MM.1S (cell line): ENCODE measurements at regions not wholly inside any gene's neighbourhood (a gene's known extent, or its start where the extent isn't known, plus 50 kb on each side); places are given as distances from the start of the nearest gene placed in this dataset.

Experiments
- DNase-seq: peaks from one replicate; pipeline ENCODE4 v3.0.0-alpha.2; 2015
- H2AFZ ChIP-seq: fragments of 300-600 bp; sonication (generic); 2 replicates; pipeline ENCODE4 v1.6.0; 2016; ENCODE audit warnings: antibody characterized with exemption, low read length
- H3F3A ChIP-seq: fragments of 300-600 bp; sonication (generic); 2 replicates; pipeline ENCODE4 v1.6.1; 2016; ENCODE audit warnings: mild to moderate bottlenecking, antibody characterized with exemption, low read length, moderate library complexity, mixed read lengths; ENCODE audit not compliant: insufficient read depth
- H3K27ac ChIP-seq: fragments of 300-600 bp; sonication (generic); 2 replicates; pipeline ENCODE4 v1.5.1; 2016; ENCODE audit warnings: mild to moderate bottlenecking, low read length
- H3K27me3 ChIP-seq: fragments of 300-600 bp; sonication (generic); replicated peaks from 2 replicates; pipeline ENCODE4 v1.6.0; 2016; ENCODE audit warnings: low read length; ENCODE audit not compliant: insufficient read depth
- H3K36me3 ChIP-seq: fragments of 300-600 bp; sonication (generic); replicated peaks from 2 replicates; pipeline ENCODE4 v1.6.1; 2016; ENCODE audit warnings: mild to moderate bottlenecking, low read length, mixed read lengths; ENCODE audit not compliant: insufficient read depth
- H3K4me1 ChIP-seq: fragments of 300-600 bp; sonication (generic); 2 replicates; pipeline ENCODE4 v1.6.1; 2016; ENCODE audit warnings: low read length, mixed read lengths
- H3K4me2 ChIP-seq: fragments of 300-600 bp; sonication (generic); 2 replicates; pipeline ENCODE4 v1.6.0; 2016; ENCODE audit warnings: low read depth, low read length
- H3K4me3 ChIP-seq: fragments of 300-600 bp; sonication (generic); 2 replicates; pipeline ENCODE4 v1.5.1; 2016; ENCODE audit warnings: low read length, mixed read lengths
- H3K79me2 ChIP-seq: fragments of 300-600 bp; sonication (generic); 2 replicates; pipeline ENCODE4 v1.6.1; 2016; ENCODE audit warnings: mixed run types, low read length, mixed read lengths
- H3K9ac ChIP-seq: fragments of 300-600 bp; sonication (generic); 2 replicates; pipeline ENCODE4 v1.6.1; 2016; ENCODE audit warnings: low read length, mixed read lengths
- H3K9me2 ChIP-seq: fragments of 300-600 bp; sonication (generic); replicated peaks from 2 replicates; pipeline ENCODE4 v1.6.1; 2016; ENCODE audit warnings: mild to moderate bottlenecking, low read length, mixed read lengths; ENCODE audit not compliant: insufficient read depth
- H3K9me3 ChIP-seq: fragments of 300-600 bp; sonication (generic); replicated peaks from 2 replicates; pipeline ENCODE4 v1.6.1; 2016; ENCODE audit warnings: mild to moderate bottlenecking, low read length, mixed read lengths; ENCODE audit not compliant: insufficient read depth
- H4K20me1 ChIP-seq: fragments of 300-600 bp; sonication (generic); 2 replicates; pipeline ENCODE4 v1.6.1; 2016; ENCODE audit warnings: mild to moderate bottlenecking, low read length, moderate library complexity, mixed read lengths; ENCODE audit not compliant: insufficient read depth
- EZH2 ChIP-seq: fragments of 300-600 bp; sonication (generic); optimal IDR thresholded peaks from 2 replicates; pipeline ENCODE3; 2017; ENCODE audit warnings: low read depth, mild to moderate bottlenecking, antibody characterized with exemption, low read length, mixed read lengths
- EZH2phosphoT487 ChIP-seq: fragments of 300-600 bp; sonication (generic); IDR thresholded peaks from 2 replicates; pipeline ENCODE4 v1.6.1; 2018; ENCODE audit warnings: antibody characterized with exemption, low read length
- TF ChIP-seq, protein P1 (sequence below): fragments of 300-600 bp; sonication (generic); IDR thresholded peaks from 2 replicates; pipeline ENCODE4 v1.5.1; 2016; ENCODE audit warnings: antibody characterized with exemption, low read length, mixed read lengths

DNA sequence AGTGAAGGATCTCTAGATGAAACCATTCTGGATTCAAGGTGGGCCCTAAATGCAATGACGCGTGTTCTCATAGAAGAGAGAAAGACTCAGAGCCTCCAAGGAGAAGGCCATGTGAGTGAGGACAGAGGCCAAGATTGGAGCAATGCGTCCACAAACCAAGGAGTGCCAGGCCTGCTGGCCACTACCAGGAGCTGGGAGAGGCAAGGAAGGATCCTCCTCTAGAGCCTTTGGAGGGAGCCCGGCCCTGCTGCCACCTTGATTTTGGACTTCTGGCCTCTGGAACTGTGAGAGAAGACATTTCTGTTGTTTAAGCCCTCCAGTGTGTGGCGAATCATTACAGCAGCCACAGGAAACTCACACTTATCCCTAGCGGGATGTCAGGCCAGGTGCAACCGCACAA is 52.7 kb upstream of the SHANK2 start:
- Histone ChIP-seq H3K9ac (no peak overlapping the region), H3K4me3 (no peak overlapping the region), H3K27me3 (peaks cover 87% of the 10 kb centered on the region), H3K9me3 (no peaks in the 10 kb centered on the region), H4K20me1 (no peaks in the 10 kb centered on the region), H3K27ac (no peak overlapping the region), H3K9me2 (no peaks in the 10 kb centered on the region), H3K4me2 (no peak overlapping the region), H3K36me3 (no peaks in the 10 kb centered on the region), H3F3A (no peaks in the 10 kb centered on the region), H3K79me2 (no peaks in the 10 kb centered on the region), H2AFZ (no peak overlapping the region), H3K4me1 (no peaks in the 10 kb centered on the region)
- no peak for DNase-seq
- TF ChIP-seq EZH2 (no peak), EZH2phosphoT487 (no peak)
- TF ChIP-seq, protein P1, sequence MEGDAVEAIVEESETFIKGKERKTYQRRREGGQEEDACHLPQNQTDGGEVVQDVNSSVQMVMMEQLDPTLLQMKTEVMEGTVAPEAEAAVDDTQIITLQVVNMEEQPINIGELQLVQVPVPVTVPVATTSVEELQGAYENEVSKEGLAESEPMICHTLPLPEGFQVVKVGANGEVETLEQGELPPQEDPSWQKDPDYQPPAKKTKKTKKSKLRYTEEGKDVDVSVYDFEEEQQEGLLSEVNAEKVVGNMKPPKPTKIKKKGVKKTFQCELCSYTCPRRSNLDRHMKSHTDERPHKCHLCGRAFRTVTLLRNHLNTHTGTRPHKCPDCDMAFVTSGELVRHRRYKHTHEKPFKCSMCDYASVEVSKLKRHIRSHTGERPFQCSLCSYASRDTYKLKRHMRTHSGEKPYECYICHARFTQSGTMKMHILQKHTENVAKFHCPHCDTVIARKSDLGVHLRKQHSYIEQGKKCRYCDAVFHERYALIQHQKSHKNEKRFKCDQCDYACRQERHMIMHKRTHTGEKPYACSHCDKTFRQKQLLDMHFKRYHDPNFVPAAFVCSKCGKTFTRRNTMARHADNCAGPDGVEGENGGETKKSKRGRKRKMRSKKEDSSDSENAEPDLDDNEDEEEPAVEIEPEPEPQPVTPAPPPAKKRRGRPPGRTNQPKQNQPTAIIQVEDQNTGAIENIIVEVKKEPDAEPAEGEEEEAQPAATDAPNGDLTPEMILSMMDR: no peak

DNA sequence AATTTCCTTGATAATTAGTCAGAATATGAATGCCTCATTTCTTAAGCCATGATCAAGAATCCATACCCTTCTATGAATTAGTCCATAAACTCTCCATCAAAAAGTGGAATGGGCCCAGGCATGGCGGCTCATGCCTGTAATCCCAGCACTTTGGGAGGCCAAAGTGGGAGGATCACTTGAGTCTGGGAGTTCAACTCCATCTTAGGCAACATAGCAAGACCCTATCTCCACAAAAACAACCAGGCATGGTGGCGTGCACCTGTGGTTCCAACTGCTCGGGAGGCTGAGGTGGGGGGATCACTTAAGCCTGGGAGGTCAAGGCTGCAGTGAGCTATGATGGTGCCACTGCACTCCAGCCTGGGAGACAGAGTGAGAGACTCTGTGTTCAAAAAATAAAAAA is 52.1 kb upstream of the SHANK2 start:
- no peak overlapping the region for H3K27ac ChIP-seq
- TF ChIP-seq EZH2 (no peak), EZH2phosphoT487 (no peak)
- TF ChIP-seq, protein P1: no peak
- H3K9me2 ChIP-seq: no peaks in the 10 kb centered on the region
- H3F3A ChIP-seq: no peaks in the 10 kb centered on the region
- H3K79me2 ChIP-seq: no peaks in the 10 kb centered on the region
- H3K9me3 ChIP-seq: no peaks in the 10 kb centered on the region
- H3K4me1 ChIP-seq: no peaks in the 10 kb centered on the region
- H4K20me1 ChIP-seq: no peaks in the 10 kb centered on the region
- no peak overlapping the region for H3K4me2 ChIP-seq
- peaks cover 86% of the 10 kb centered on the region for H3K27me3 ChIP-seq
- no peak for DNase-seq
- H3K9ac ChIP-seq: no peak overlapping the region
- H3K4me3 ChIP-seq: no peak overlapping the region
- H3K36me3 ChIP-seq: no peaks in the 10 kb centered on the region
- H2AFZ ChIP-seq: no peak overlapping the region

DNA sequence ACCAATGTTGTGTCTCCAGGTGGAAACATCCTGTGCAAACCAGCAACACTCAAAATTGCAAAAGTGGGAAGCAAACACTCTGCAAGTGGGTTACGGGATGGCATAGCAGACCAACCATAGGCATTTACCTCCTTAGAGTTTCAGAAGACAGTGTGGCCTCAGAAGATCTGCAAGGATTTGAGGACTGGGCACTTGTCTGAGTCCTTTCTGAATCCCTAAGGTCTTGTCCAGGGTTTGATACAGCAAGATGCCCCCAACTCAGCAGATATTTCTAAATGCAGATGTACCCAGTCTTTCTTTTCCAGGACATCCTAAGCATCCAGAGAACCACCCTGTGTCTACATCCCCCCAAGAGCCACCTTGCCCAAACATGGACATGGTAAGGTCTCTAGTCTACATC is 51.7 kb upstream of the SHANK2 start:
- Histone ChIP-seq H3K36me3 (no peaks in the 10 kb centered on the region), H3K27ac (no peak overlapping the region), H3K27me3 (peaks cover 88% of the 10 kb centered on the region), H3K9me2 (no peaks in the 10 kb centered on the region), H3K79me2 (no peaks in the 10 kb centered on the region), H3K9me3 (no peaks in the 10 kb centered on the region), H3K4me3 (no peak overlapping the region), H4K20me1 (no peaks in the 10 kb centered on the region), H3K4me1 (no peaks in the 10 kb centered on the region), H3K9ac (no peak overlapping the region), H3F3A (no peaks in the 10 kb centered on the region), H3K4me2 (no peak overlapping the region), H2AFZ (no peak overlapping the region)
- TF ChIP-seq EZH2 (no peak), EZH2phosphoT487 (no peak)
- TF ChIP-seq, protein P1: no peak
- no peak for DNase-seq
